ENCODE measurements at regions not wholly inside any gene's neighbourhood (a gene's known extent, or its start where the extent isn't known, plus 50 kb on each side); places are given as distances from the start of the nearest gene placed in this dataset.

- Histone ChIP-seq H3K27me3 (ENCODE audit: insufficient read depth, low read length, poor library complexity, severe bottlenecking) (no peaks in the 10 kb centered on the region), H2AFZ (ENCODE audit: low read length) (no peak overlapping the region), H3K9me2 (replicated peaks; ENCODE audit: low read depth, low read length) (no peaks in the 10 kb centered on the region), H3K4me3 (ENCODE audit: low read length, poor library complexity, severe bottlenecking) (no peak overlapping the region), H3K9ac (ENCODE audit: low read depth, low read length, poor library complexity, severe bottlenecking) (no peak overlapping the region), H3K36me3 (ENCODE audit: insufficient read depth, low read length) (no peaks in the 10 kb centered on the region), H3K9me3 (ENCODE audit: insufficient read depth, low read depth, low read length) (no peaks in the 10 kb centered on the region), H3K79me2 (ENCODE audit: insufficient read depth, low read length) (no peaks in the 10 kb centered on the region), H4K20me1 (ENCODE audit: insufficient read depth, low read length, poor library complexity, severe bottlenecking) (no peaks in the 10 kb centered on the region), H3K4me2 (ENCODE audit: low read depth, low read length, poor library complexity, severe bottlenecking) (no peak overlapping the region), H3F3A (ENCODE audit: low read depth) (no peaks in the 10 kb centered on the region), H3K4me1 (ENCODE audit: insufficient read depth, low read length, poor library complexity, severe bottlenecking) (no peaks in the 10 kb centered on the region)
- TF ChIP-seq CTCF (conservative IDR thresholded peaks at IDR 0.05; ENCODE audit: low read length) (no peak), EZH2phosphoT487 (IDR thresholded peaks at IDR 0.05; ENCODE audit: borderline replicate concordance) (no peak)
These were observed 132.5 kb upstream of the ARGLU1 start for GRCh38 chr13:106700439-106700838.

- no peaks in the 10 kb centered on the region for H3K27me3 ChIP-seq (ENCODE audit: insufficient read depth, low read length, poor library complexity, severe bottlenecking)
- H3K36me3 ChIP-seq (ENCODE audit: insufficient read depth, low read length) = no peaks in the 10 kb centered on the region
- no peak overlapping the region for H3K4me3 ChIP-seq (ENCODE audit: low read length, poor library complexity, severe bottlenecking)
- no peaks in the 10 kb centered on the region for H3K4me1 ChIP-seq (ENCODE audit: insufficient read depth, low read length, poor library complexity, severe bottlenecking)
- TF ChIP-seq CTCF (conservative IDR thresholded peaks at IDR 0.05; ENCODE audit: low read length) (no peak), EZH2phosphoT487 (IDR thresholded peaks at IDR 0.05; ENCODE audit: borderline replicate concordance) (no peak)
- no peak overlapping the region for H3K4me2 ChIP-seq (ENCODE audit: low read depth, low read length, poor library complexity, severe bottlenecking)
- no peaks in the 10 kb centered on the region for H3K9me3 ChIP-seq (ENCODE audit: insufficient read depth, low read depth, low read length)
- no peak overlapping the region for H3K9ac ChIP-seq (ENCODE audit: low read depth, low read length, poor library complexity, severe bottlenecking)
- no peaks in the 10 kb centered on the region for H4K20me1 ChIP-seq (ENCODE audit: insufficient read depth, low read length, poor library complexity, severe bottlenecking)
- no peaks in the 10 kb centered on the region for H3K9me2 ChIP-seq (replicated peaks; ENCODE audit: low read depth, low read length)
- no peaks in the 10 kb centered on the region for H3F3A ChIP-seq (ENCODE audit: low read depth)
- H3K79me2 ChIP-seq (ENCODE audit: insufficient read depth, low read length) = no peaks in the 10 kb centered on the region
- no peak overlapping the region for H2AFZ ChIP-seq (ENCODE audit: low read length)
These were observed 132.1 kb upstream of the ARGLU1 start for GRCh38 chr13:106700007-106700406.

GRCh38 chr13:106699311-106699710 lies 131.4 kb upstream of the ARGLU1 start:
- no peak overlapping the region for H3K4me2 ChIP-seq (ENCODE audit: low read depth, low read length, poor library complexity, severe bottlenecking)
- H3K9me3 ChIP-seq (ENCODE audit: insufficient read depth, low read depth, low read length) = no peaks in the 10 kb centered on the region
- no peaks in the 10 kb centered on the region for H3K79me2 ChIP-seq (ENCODE audit: insufficient read depth, low read length)
- no peak for TF ChIP-seq EZH2phosphoT487 (IDR thresholded peaks at IDR 0.05; ENCODE audit: borderline replicate concordance)
- no peaks in the 10 kb centered on the region for H3K36me3 ChIP-seq (ENCODE audit: insufficient read depth, low read length)
- no peaks in the 10 kb centered on the region for H3K9me2 ChIP-seq (replicated peaks; ENCODE audit: low read depth, low read length)
- H3K4me3 ChIP-seq (ENCODE audit: low read length, poor library complexity, severe bottlenecking) = no peak overlapping the region
- no peaks in the 10 kb centered on the region for H3K4me1 ChIP-seq (ENCODE audit: insufficient read depth, low read length, poor library complexity, severe bottlenecking)
- no peak overlapping the region for H2AFZ ChIP-seq (ENCODE audit: low read length)
- no peaks in the 10 kb centered on the region for H3F3A ChIP-seq (ENCODE audit: low read depth)
- H3K9ac ChIP-seq (ENCODE audit: low read depth, low read length, poor library complexity, severe bottlenecking) = no peak overlapping the region
- no peaks in the 10 kb centered on the region for H4K20me1 ChIP-seq (ENCODE audit: insufficient read depth, low read length, poor library complexity, severe bottlenecking)
- no peaks in the 10 kb centered on the region for H3K27me3 ChIP-seq (ENCODE audit: insufficient read depth, low read length, poor library complexity, severe bottlenecking)

- Histone ChIP-seq H3K4me1 (ENCODE audit: insufficient read depth, low read length, poor library complexity, severe bottlenecking) (no peaks in the 10 kb centered on the region), H3K9ac (ENCODE audit: low read depth, low read length, poor library complexity, severe bottlenecking) (no peak overlapping the region), H3K79me2 (ENCODE audit: insufficient read depth, low read length) (no peaks in the 10 kb centered on the region), H4K20me1 (ENCODE audit: insufficient read depth, low read length, poor library complexity, severe bottlenecking) (no peaks in the 10 kb centered on the region), H3K9me3 (ENCODE audit: insufficient read depth, low read depth, low read length) (no peaks in the 10 kb centered on the region), H3F3A (ENCODE audit: low read depth) (no peaks in the 10 kb centered on the region), H3K4me3 (ENCODE audit: low read length, poor library complexity, severe bottlenecking) (no peak overlapping the region), H3K27me3 (ENCODE audit: insufficient read depth, low read length, poor library complexity, severe bottlenecking) (no peaks in the 10 kb centered on the region), H3K36me3 (ENCODE audit: insufficient read depth, low read length) (no peaks in the 10 kb centered on the region), H3K9me2 (replicated peaks; ENCODE audit: low read depth, low read length) (no peaks in the 10 kb centered on the region), H2AFZ (ENCODE audit: low read length) (no peak overlapping the region), H3K4me2 (ENCODE audit: low read depth, low read length, poor library complexity, severe bottlenecking) (no peak overlapping the region)
- TF ChIP-seq CTCF (conservative IDR thresholded peaks at IDR 0.05; ENCODE audit: low read length) (no peak), EZH2phosphoT487 (IDR thresholded peaks at IDR 0.05; ENCODE audit: borderline replicate concordance) (no peak)
These were observed 128.8 kb upstream of the ARGLU1 start for GRCh38 chr13:106696719-106697118.
